OCI-LY7 (cell line): ENCODE measurements at regions not wholly inside any gene's neighbourhood (a gene's known extent, or its start where the extent isn't known, plus 50 kb on each side); places are given as distances from the start of the nearest gene placed in this dataset.

Experiments used
- CTCF ChIP-seq: fragments of 200-600 bp; sonication (generic); conservative IDR thresholded peaks from 2 replicates; pipeline ENCODE4 v1.5.1; 2014; ENCODE audit warnings: mild to moderate bottlenecking, antibody characterized with exemption, low read length, moderate library complexity, mixed read lengths
- EZH2phosphoT487 ChIP-seq: fragments of 200-600 bp; sonication (generic); IDR thresholded peaks from 2 replicates; pipeline ENCODE4 v1.6.1; 2018; ENCODE audit warnings: low read depth, borderline replicate concordance, mild to moderate bottlenecking, mixed run types, antibody characterized with exemption, low read length, moderate library complexity, mixed read lengths

GRCh38 chr4:91851456-91851855, 452.3 kb upstream of the GRID2 start:
- TF ChIP-seq CTCF = no peak
- no peak for TF ChIP-seq EZH2phosphoT487
